DMS53 treated with DMSO at 0.1 percent for 48 hours (cell line): ENCODE measurements at regions not wholly inside any gene's neighbourhood (a gene's known extent, or its start where the extent isn't known, plus 50 kb on each side); places are given as distances from the start of the nearest gene placed in this dataset.

Source experiments
- DNase-seq: peaks from one replicate; lab custom pipeline; 2025; ENCODE audit not compliant: unreplicated experiment; lab: John Stamatoyannopoulos, UW

GRCh38 chr6:169310983-169311382, 57.3 kb upstream of the THBS2 start:
- no peak for DNase-seq
